CD1c-positive myeloid dendritic cell (primary cell): ENCODE measurements at regions not wholly inside any gene's neighbourhood (a gene's known extent, or its start where the extent isn't known, plus 50 kb on each side); places are given as distances from the start of the nearest gene placed in this dataset.
"Not testable (repeated sequence)": the region's sequence is repeated elsewhere in the genome, so short reads cannot be mapped to it uniquely, and the experiment has no call there.

Experiments
- DNase-seq: peaks from one replicate; pipeline ENCODE4 v3.0.0-alpha.2; 2016; ENCODE audit errors: extremely low spot score

DNA sequence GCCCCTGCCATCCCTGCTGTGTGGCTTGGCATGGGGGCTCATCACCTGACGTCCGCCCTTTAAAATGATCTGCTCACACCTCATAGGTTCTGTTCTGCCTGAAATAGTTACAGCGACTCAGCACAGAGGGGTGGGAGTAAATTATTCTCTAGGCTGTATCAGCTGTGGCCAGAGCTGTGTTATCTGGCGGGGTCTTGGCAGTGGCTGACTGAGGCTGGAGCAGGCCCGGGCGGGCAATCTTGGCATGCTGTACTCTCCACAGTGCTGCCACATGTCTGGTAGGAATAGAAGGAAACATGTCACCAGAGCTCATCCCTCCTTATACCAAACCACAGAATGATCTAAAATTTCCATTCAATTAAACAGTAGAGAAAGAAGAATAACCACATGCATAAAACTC lies 499.9 kb upstream of the LMCD1 start:
- no peak for DNase-seq

- DNase-seq: no peak
Measured at GRCh38 chr3:8011902-8012301, 489.7 kb upstream of the LMCD1 start.

GRCh38 chr3:8020047-8020841 lies 481.4 kb upstream of the LMCD1 start:
- DNase-seq: no peak

DNA sequence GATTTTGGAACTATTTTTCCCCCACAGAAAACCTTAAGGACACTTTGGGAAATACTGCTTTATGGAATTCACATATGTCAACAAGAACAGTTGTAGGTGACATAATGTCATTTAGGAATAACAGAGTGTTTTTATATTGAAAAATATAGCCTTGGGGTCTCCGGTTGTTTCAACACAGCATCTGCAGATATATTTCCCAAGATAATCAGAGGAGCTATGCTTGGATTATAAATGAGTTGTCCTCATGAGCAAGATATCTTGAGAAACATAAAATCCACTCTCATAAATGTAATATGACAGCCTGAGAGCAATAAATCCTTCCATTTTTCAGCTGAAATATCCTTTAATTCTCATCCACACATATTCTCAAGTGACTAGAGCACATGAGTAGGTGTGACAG lies 473.7 kb upstream of the LMCD1 start:
- DNase-seq: no peak

GRCh38 chr3:8050283-8050682 lies 451.3 kb upstream of the LMCD1 start:
- no peak for DNase-seq

DNA sequence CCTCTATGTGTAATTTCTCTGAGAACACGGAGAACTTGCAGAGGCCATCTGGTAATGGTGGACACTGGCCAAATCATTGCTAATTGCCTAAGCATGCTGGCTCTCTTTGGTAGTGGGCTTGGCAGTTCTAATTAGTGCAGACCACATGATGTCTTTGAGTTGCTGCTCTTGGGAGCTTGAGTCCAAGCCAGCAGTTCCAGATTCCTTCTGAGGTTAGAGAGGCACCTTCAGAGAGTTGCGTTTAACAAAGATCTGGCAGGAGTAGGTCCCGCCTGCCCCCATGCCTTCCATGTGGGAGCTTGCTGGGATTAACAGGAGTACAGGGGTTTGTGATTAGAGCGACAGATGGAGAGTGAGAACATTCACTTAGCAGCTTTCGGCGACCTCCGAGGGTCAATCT lies 449.0 kb upstream of the LMCD1 start:
- no peak for DNase-seq

DNA sequence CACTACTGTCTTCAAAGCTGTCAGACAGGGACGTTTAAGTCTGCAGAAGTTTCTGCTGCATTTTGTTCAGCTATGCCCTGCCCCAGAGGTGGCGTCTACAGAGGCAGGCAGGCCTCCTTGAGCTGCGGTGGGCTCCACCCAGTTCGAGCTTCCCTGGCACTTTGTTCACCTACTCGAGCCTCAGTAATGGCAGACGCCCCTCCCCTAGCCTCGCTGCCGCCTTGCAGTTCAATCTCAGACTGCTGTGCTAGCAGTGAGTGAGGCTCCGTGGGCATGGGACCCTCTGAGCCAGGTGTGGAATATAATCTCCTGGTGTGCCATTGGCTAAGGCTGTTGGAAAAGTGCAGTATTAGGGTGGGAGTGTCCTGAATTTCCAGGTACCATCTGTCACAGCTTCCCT lies 433.5 kb upstream of the LMCD1 start:
- not testable (repeated sequence) for DNase-seq

DNA sequence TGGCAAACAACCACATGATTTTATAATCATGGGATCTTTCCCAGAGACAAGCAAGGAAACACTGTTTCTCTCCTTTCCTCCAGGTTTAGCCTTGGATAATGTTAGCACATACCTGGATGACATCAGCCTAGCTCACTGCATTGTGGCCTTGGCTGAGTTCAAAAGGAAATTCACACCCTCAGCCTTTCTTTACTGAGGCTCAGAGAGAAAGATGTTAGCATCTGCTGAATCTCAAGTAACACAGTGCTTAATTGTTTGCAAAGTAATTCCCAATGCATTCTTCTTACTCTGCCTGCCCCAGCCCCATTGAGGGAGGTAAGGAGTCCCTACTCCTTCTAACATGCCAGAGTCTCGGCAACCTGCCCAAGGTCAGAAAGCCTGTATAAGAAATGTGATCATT lies 432.2 kb upstream of the LMCD1 start:
- DNase-seq: no peak

GRCh38 chr3:8070011-8070410 lies 431.6 kb upstream of the LMCD1 start:
- DNase-seq: no peak

GRCh38 chr3:8074740-8075139 lies 426.9 kb upstream of the LMCD1 start:
- DNase-seq: not testable (repeated sequence)

GRCh38 chr3:8077126-8077525 lies 424.5 kb upstream of the LMCD1 start:
- DNase-seq: no peak

GRCh38 chr3:8080464-8080863 lies 421.2 kb upstream of the LMCD1 start:
- DNase-seq: no peak

DNA sequence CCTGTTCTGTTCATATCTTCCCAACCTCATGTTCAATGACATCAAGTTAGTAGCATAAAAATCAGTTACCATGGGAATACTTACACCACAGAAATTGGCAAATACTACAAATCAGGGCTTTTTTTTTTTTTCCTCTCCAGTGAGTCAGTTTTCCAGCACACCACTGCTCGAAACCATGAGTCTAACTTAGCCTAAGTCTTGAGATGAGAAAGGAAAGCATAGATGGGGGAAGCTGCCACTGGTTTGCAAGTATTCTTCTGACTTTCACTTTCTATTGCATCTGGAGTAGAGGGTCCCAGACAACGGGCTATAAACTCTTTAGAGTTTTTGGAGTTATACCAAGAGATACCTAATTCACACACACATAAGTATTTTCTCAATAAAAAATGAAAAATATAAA lies 416.1 kb upstream of the LMCD1 start:
- DNase-seq: no peak

- no peak for DNase-seq
Measured at GRCh38 chr3:8087951-8088350, 413.7 kb upstream of the LMCD1 start.

DNA sequence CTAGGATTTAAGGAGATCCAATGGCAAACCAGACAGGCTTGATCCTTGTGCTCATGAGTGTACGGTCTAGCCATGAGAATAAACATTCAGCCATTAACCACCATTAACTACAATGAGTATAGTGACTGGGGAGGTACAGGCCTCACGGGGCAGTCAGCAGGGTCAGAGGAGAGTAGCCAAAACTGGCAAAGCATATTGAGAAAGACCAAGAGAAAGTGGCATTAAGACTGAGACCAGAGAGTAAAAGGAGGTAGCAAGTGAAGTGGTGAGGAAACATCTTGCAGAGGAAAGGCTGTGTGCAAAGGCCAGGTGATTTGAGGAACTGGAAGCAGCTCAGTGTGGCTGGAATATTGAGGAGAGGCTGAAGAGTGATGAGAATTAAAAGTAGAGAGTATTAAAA lies 407.2 kb upstream of the LMCD1 start:
- DNase-seq: peak; percentile 37

DNA sequence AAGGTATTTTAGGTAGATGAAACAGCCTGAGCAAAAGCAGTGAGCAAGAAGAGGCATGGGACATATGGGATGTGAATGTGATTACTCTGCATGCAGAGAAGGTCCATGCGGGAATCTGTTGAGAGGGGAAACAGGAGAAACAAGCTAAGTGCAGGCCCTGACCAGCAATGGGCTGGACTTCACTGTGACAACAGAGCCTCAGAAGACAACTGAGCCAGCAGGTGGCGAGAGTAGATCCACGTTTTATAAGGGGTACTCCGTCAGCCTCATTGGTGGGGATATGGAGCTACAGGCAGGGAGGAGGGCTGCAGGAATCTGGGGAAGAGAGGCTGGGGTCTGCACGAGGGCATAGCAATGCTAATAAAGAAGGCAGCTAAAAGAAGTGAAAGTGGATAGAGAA lies 405.9 kb upstream of the LMCD1 start:
- no peak for DNase-seq

GRCh38 chr3:8097690-8098089 lies 403.9 kb upstream of the LMCD1 start:
- DNase-seq: no peak

- peak; percentile 13 for DNase-seq
Measured at GRCh38 chr3:8103954-8104353, 397.7 kb upstream of the LMCD1 start.

GRCh38 chr3:8106921-8107320 lies 394.7 kb upstream of the LMCD1 start:
- no peak for DNase-seq

- peak; percentile 71 for DNase-seq
Measured at GRCh38 chr3:8110966-8111798, 390.4 kb upstream of the LMCD1 start.

- DNase-seq: no peak
Measured at GRCh38 chr3:8112587-8112986, 389.0 kb upstream of the LMCD1 start.

- no peak for DNase-seq
Measured at GRCh38 chr3:8113626-8114025, 388.0 kb upstream of the LMCD1 start.

DNA sequence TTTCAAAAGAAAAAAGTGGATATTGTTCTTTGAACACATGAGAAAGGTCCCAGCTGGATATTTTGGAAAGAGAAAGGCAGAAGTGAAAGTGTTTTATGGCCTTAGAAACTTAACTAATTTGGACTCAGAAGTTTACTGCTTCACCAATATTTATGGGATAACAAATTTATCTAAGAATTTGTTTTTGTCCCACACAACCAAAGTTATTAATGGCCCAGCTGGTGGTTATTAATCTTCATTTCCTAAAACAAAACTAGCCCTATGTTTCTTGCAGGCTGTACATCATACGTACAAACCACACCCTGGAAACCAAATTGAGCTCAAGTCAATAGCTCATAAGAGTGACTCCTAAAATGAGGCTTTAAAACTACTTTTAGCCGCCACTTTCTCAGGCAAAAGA lies 372.9 kb upstream of the LMCD1 start:
- DNase-seq: no peak
